ENCODE measurements at regions not wholly inside any gene's neighbourhood (a gene's known extent, or its start where the extent isn't known, plus 50 kb on each side); places are given as distances from the start of the nearest gene placed in this dataset.

GRCh38 chr18:1732143-1732542 lies 827.5 kb downstream of the ADCYAP1 start:
- TF ChIP-seq CTCF (IDR thresholded peaks at IDR 0.05; ENCODE audit: low read depth, low read length, missing input control) (no peak), EGR1 (IDR thresholded peaks at IDR 0.05; ENCODE audit: low read depth in 2 of 2) (no peak)
